Natural killer cell (primary cell): ENCODE measurements at regions not wholly inside any gene's neighbourhood (a gene's known extent, or its start where the extent isn't known, plus 50 kb on each side); places are given as distances from the start of the nearest gene placed in this dataset.

ENCODE experiments used
- ATAC-seq, 3 donors: fragments of 150-1000 bp in 2 of 3; fragments of 200-7000 bp in 1 of 3; cut with Tn5 transposase; 1 replicate in 1 of 3; 2 replicates in 2 of 3; pipeline ENCODE4 v1.10.0; 2021; ENCODE audit warnings: mild to moderate bottlenecking in 2 of 3, moderate library complexity in 2 of 3
- DNase-seq, 2 donors: peaks; one replicate each; pipeline versions ENCODE4 v3.0.0 to v3.0.0-alpha.2; 2013 to 2021; ENCODE audit warnings: mixed read lengths in 1 of 2
- H3K27ac ChIP-seq: one replicate; pipeline ENCODE4 v1.5.1; 2013; ENCODE audit warnings: mild to moderate bottlenecking, low read length
- H3K27me3 ChIP-seq: one replicate; pipeline ENCODE4 v1.6.1; 2013; ENCODE audit warnings: low read length; ENCODE audit not compliant: control insufficient read depth, insufficient read depth
- H3K36me3 ChIP-seq: one replicate; pipeline ENCODE4 v1.6.1; 2013; ENCODE audit warnings: low read length; ENCODE audit not compliant: control insufficient read depth, insufficient read depth
- H3K4me1 ChIP-seq: one replicate; pipeline ENCODE4 v1.6.1; 2013; ENCODE audit warnings: low read length; ENCODE audit not compliant: control insufficient read depth, insufficient read depth
- H3K4me3 ChIP-seq: one replicate; pipeline ENCODE4 v1.5.1; 2013; ENCODE audit warnings: low read length
- H3K9me3 ChIP-seq: one replicate; pipeline ENCODE4 v1.6.1; 2013; ENCODE audit warnings: low read length; ENCODE audit not compliant: control insufficient read depth, insufficient read depth
- H3K27ac Mint-ChIP-seq, 2 donors: one replicate each; pipeline ENCODE4 v1.8.0; 2022; ENCODE audit warnings: mild to moderate bottlenecking in 2 of 2, mixed read lengths in 2 of 2, moderate library complexity in 1 of 2
- H3K27me3 Mint-ChIP-seq, 2 donors: one replicate each; pipeline ENCODE4 v1.8.0; 2022; ENCODE audit warnings: low read depth in 2 of 2, mixed read lengths in 2 of 2
- H3K36me3 Mint-ChIP-seq: one replicate; pipeline ENCODE4 v1.8.0; 2022; ENCODE audit warnings: mixed read lengths
- H3K4me1 Mint-ChIP-seq, 2 donors: one replicate each; pipeline ENCODE4 v1.8.0; 2022; ENCODE audit warnings: mixed read lengths in 2 of 2
- H3K4me3 Mint-ChIP-seq: one replicate; pipeline ENCODE4 v1.8.0; 2022; ENCODE audit warnings: mild to moderate bottlenecking, moderate library complexity, mixed read lengths
- H3K9me3 Mint-ChIP-seq, 2 donors: one replicate each; pipeline ENCODE4 v1.8.0; 2022; ENCODE audit warnings: mixed read lengths in 2 of 2
- WGBS: methylation state at CpG from one replicate; pipeline ENCODE4 v1.1.7; 2013; ENCODE audit warnings: missing lambda C conversion rate; ENCODE audit not compliant: insufficient coverage; 5-methylcytosine and 5-hydroxymethylcytosine counted together
- intact Hi-C: fragments of 100-400 bp; cut with micrococcal nuclease; formaldehyde crosslinking; loops from one replicate; pipeline ENCODE4 v1.14.2; 2022
- TF ChIP-seq, protein P1 (sequence below): fragments of 200-600 bp; IDR thresholded peaks from one replicate; pipeline ENCODE4 v1.8.0; 2022; ENCODE audit warnings: antibody characterized with exemption

DNA sequence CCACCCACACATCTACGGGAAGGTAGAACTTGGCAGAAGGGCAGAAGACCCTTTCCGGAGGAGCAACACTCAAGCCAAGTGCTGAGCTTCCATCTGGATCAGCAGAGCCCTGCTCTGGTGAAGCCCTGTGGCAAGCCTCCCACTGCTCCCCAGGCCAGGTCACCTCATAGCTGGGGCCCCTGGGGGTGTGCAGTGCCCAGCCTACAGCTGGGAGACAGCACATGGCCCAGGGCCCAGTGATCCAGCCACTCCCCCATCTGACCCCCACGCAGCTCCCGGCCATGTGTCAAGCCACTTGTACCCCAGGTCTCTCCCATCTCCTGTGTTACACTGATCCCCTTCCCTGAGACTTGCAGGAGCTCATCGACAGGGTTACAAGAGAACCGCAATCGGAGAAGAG is 95.7 kb downstream of the RBFOX3 start:
- H3K27ac ChIP-seq = no peak overlapping the region
- H3K4me3 ChIP-seq = no peak overlapping the region
- Mint-ChIP-seq H3K4me3 (no peak overlapping the region), H3K9me3 (no peaks in the 10 kb centered on the region), H3K27me3 (peaks cover 4 to 14% of the 10 kb centered on the region in 2 donors), H3K27ac (no peak overlapping the region), H3K4me1 (peaks cover 0 to 21% of the 10 kb centered on the region in 2 donors), H3K36me3 (no peaks in the 10 kb centered on the region)
- no peak for DNase-seq
- no peaks in the 10 kb centered on the region for H3K36me3 ChIP-seq
- no peaks in the 10 kb centered on the region for H3K27me3 ChIP-seq
- WGBS = 93% methylated on average over 7 of the region's 7 CpGs
- no peaks in the 10 kb centered on the region for H3K4me1 ChIP-seq
- no peaks in the 10 kb centered on the region for H3K9me3 ChIP-seq
- intact Hi-C loops = no loop called here
- ATAC-seq = peak in 1 of 3 donors; percentile 22
- TF ChIP-seq, protein P1, sequence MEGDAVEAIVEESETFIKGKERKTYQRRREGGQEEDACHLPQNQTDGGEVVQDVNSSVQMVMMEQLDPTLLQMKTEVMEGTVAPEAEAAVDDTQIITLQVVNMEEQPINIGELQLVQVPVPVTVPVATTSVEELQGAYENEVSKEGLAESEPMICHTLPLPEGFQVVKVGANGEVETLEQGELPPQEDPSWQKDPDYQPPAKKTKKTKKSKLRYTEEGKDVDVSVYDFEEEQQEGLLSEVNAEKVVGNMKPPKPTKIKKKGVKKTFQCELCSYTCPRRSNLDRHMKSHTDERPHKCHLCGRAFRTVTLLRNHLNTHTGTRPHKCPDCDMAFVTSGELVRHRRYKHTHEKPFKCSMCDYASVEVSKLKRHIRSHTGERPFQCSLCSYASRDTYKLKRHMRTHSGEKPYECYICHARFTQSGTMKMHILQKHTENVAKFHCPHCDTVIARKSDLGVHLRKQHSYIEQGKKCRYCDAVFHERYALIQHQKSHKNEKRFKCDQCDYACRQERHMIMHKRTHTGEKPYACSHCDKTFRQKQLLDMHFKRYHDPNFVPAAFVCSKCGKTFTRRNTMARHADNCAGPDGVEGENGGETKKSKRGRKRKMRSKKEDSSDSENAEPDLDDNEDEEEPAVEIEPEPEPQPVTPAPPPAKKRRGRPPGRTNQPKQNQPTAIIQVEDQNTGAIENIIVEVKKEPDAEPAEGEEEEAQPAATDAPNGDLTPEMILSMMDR = no peak

DNA sequence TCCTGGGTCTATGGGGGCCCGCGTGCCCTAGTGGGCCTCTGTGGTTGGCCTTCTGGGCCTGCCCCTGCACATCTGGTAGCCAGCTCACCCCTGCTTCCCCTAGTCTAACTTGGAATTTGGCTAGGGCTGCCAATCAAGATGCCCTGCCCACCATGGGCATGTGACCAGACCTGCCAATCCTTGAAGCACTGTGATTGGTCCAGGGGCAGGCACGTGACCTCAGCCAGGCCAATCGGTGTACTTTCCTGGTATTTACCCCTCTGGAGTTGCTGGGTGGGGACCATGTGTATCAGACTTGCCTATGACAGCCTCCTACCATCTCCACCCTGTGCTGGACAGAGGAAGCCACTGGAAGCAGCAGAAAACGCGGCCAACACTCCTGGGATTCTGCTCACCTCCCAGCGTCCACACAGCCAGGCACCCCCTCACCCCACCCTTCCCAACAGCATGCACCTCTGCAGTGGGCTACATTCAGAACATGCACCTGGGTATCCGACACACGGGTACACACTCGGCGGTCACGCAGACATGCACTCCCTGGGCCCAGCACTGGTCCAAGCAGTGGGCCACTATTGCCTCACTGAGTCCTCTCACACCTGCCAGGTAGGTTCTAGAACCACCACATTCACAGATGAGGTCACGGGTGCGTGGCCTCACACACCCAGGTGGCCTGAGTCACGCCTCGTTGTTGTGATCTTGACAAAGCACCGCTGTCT is 96.9 kb downstream of the RBFOX3 start:
- H3K27ac Mint-ChIP-seq = no peak overlapping the region
- TF ChIP-seq, protein P1 = no peak
- H3K27ac ChIP-seq = no peak overlapping the region
- no peaks in the 10 kb centered on the region for H3K9me3 Mint-ChIP-seq
- WGBS = 94% methylated on average over 17 of the region's 17 CpGs
- H3K27me3 ChIP-seq = no peaks in the 10 kb centered on the region
- H3K9me3 ChIP-seq = no peaks in the 10 kb centered on the region
- H3K36me3 Mint-ChIP-seq = no peaks in the 10 kb centered on the region
- no peaks in the 10 kb centered on the region for H3K4me1 ChIP-seq
- peaks cover 0 to 20% of the 10 kb centered on the region in 2 donors for H3K4me1 Mint-ChIP-seq
- H3K36me3 ChIP-seq = no peaks in the 10 kb centered on the region
- H3K4me3 Mint-ChIP-seq = no peak overlapping the region
- no peak for DNase-seq
- peaks cover 4 to 14% of the 10 kb centered on the region in 2 donors for H3K27me3 Mint-ChIP-seq
- ATAC-seq = no peak
- no peak overlapping the region for H3K4me3 ChIP-seq
- intact Hi-C loops = no loop called here

DNA sequence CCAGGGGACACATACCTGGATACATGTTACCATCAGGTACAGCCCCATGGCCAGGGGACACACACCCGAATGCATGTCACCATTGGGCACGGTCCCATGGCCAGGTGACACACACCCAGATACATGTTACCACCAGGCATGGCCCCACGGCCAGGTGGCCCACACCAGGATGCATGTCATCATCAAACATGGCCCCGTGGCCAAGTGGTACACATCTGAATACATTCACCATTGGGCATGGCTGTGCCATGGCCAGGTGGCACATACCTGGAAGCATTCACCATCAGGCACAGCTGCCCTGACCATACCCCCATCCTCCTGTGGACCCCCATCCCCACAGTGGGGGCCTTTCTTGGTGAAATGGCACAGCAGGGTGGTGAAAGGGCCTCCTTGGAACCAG is 97.6 kb downstream of the RBFOX3 start:
- no peaks in the 10 kb centered on the region for H3K36me3 Mint-ChIP-seq
- ATAC-seq = no peak

More for the DNA sequence above, 97.6 kb downstream of the RBFOX3 start:
- 93% methylated on average over 4 of the region's 4 CpGs for WGBS
- Mint-ChIP-seq H3K4me1 (peaks cover 0 to 12% of the 10 kb centered on the region in 2 donors), H3K9me3 (no peaks in the 10 kb centered on the region), H3K4me3 (no peak overlapping the region), H3K27me3 (peaks cover 0 to 14% of the 10 kb centered on the region in 2 donors), H3K27ac (no peak overlapping the region)
- intact Hi-C loops = no loop called here
- Histone ChIP-seq H3K9me3 (no peaks in the 10 kb centered on the region), H3K36me3 (no peaks in the 10 kb centered on the region), H3K27ac (no peak overlapping the region), H3K27me3 (no peaks in the 10 kb centered on the region), H3K4me3 (no peak overlapping the region), H3K4me1 (no peaks in the 10 kb centered on the region)
- no peak for DNase-seq
- TF ChIP-seq, protein P1 = no peak
